Heart right ventricle (tissue), 16 donors: ENCODE measurements at regions not wholly inside any gene's neighbourhood (a gene's known extent, or its start where the extent isn't known, plus 50 kb on each side); places are given as distances from the start of the nearest gene placed in this dataset.

Experiments
- ATAC-seq, 8 donors: fragments of 200-7000 bp; cut with Tn5 transposase; one replicate each; pipeline ENCODE4 v1.9.1; 2020; ENCODE audit warnings: mild to moderate bottlenecking in 8 of 8, moderate library complexity in 8 of 8, moderate number of reproducible peaks in 1 of 8
- DNase-seq, 2 donors: peaks; one replicate each; pipeline ENCODE4 v3.0.0-alpha.2; 2020
- H3K27ac ChIP-seq, 10 donors: fragments of 200-600 bp; sonication (generic) in 2 of 10; one replicate each; pipeline versions ENCODE4 v1.5.0 to v1.8.0; 2020 to 2022; ENCODE audit warnings: mild to moderate bottlenecking in 3 of 10
- H3K27me3 ChIP-seq, 7 donors: fragments of 200-600 bp; one replicate each; pipeline ENCODE4 v1.8.0; 2021 to 2022; ENCODE audit warnings: mild to moderate bottlenecking in 2 of 7
- H3K36me3 ChIP-seq, 9 donors: fragments of 200-600 bp; sonication (generic) in 1 of 9; one replicate each; pipeline versions ENCODE4 v1.5.0 to v1.8.0; 2020 to 2022; ENCODE audit warnings: mild to moderate bottlenecking in 2 of 9
- H3K4me1 ChIP-seq, 9 donors: fragments of 200-600 bp; sonication (generic) in 1 of 9; one replicate each; pipeline versions ENCODE4 v1.5.0 to v1.8.0; 2020 to 2022; ENCODE audit warnings: mild to moderate bottlenecking in 4 of 9
- H3K4me3 ChIP-seq, 10 donors: fragments of 200-600 bp; sonication (generic) in 2 of 10; one replicate each; pipeline versions ENCODE4 v1.5.0 to v1.8.0; 2020 to 2022; ENCODE audit warnings: mild to moderate bottlenecking in 7 of 10, moderate library complexity in 2 of 10
- H3K9me3 ChIP-seq, 11 donors: fragments of 200-600 bp in 10 of 11; sonication (generic) in 2 of 11; one replicate each; pipeline versions ENCODE4 v1.5.0 to v1.8.0; 2013 to 2022; ENCODE audit warnings: mild to moderate bottlenecking in 2 of 11, control low read depth in 1 of 11, moderate library complexity in 1 of 11
- WGBS, 2 donors: extraction: QIAGEN DNeasy Blood & Tissue Kit; methylation state at CpG; one replicate each; pipeline ENCODE4 v1.1.7; 2013; ENCODE audit warnings: inconsistent platforms in 1 of 2; 5-methylcytosine and 5-hydroxymethylcytosine counted together
- intact Hi-C, 10 donors: fragments of 100-400 bp; cut with DNase I; formaldehyde crosslinking; loops; one replicate each; pipeline versions ENCODE4 v1.11.1 to v1.14.2; 2022
- TF ChIP-seq, protein P1 (sequence below), 9 donors: fragments of 200-600 bp; sonication (generic) in 2 of 9; IDR thresholded peaks; one replicate each; pipeline versions ENCODE4 v1.5.0 to v1.8.0; 2021 to 2022; ENCODE audit warnings: antibody characterized with exemption in 9 of 9, mild to moderate bottlenecking in 5 of 9, moderate library complexity in 1 of 9
- donor health status: Arrhythmogenic right ventricular cardiomyopathy.
- donor health status: ischemic (EF 13 %, LVEDD 7.1; RV severe dilation, severe dysfunction).
- donor health status: healthy with polysubstance abuse.
- donor health status: DM: no; HTN: yes; CAD: no.
- donor health status: DM: no; HTN: no; CAD: no.
- donor health status: ischemic (EF 25% LVEDD 6.9; RV normal size, moderate dysfunction).
- donor health status: ischemic (EF 25% LVEDD 5.7; RV mildly dilated, moderate dysfunction).
- donor health status: healthy.
- donor health status: DM: yes; HTN: yes; CAD: no.
- donor health status: Ischemic cardiomyopathy.
- donor health status: ischemic (EF 35%, LVEDD 5.7; RV mildly dilated, moderate dysfunction).
- donor health status: nonischemic (EF 11% LVEDD 7.7; RV severe dilation, severe dysfunction).
- donor health status: DM: yes; HTN: yes; CAD: no.
- donor health status: PGD.
- donor health status: ischemic (EF 29% LVEDD 5.4; RV normal size, mild dysfunction).
- donor health status: nonischemic (EF 23%, LVEDD 6.1; RV moderate dilation, normal function).

DNA sequence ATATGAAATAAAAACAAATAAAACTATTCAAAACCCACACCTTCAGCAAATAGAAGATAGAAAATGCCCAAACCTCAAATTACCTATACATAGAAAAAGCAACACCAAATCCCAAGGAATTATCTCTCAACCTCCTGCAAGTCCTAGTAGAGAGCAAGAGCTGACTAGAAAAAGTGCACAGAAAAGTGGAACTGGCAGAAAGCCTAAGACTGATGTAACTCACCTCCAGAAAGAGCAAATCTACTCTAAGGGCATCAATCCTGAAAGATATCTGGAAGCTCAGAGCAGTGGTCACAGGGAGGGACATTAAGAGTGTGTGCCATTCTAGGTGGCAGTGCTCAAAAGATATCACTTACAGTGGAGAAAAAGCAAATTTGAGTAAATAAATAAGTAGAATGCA, 62.1 kb upstream of the PLEKHG7 start:
- H3K27me3 ChIP-seq, result no peaks in the 10 kb centered on the region
- no peak overlapping the region for H3K27ac ChIP-seq
- H3K9me3 ChIP-seq, result peaks cover 0 to 10% (median 0%) of the 10 kb centered on the region in 11 donors
- H3K4me1 ChIP-seq, result no peaks in the 10 kb centered on the region
- no peak for DNase-seq
- intact Hi-C loops, result loop anchor here in 3 of 10 donors (10.0 kb wide), 3 partner anchors 836 to 1276 kb away; no protein-coding TSS in a partner anchor
- no peak overlapping the region for H3K4me3 ChIP-seq
- H3K36me3 ChIP-seq, result no peaks in the 10 kb centered on the region
- TF ChIP-seq, protein P1, sequence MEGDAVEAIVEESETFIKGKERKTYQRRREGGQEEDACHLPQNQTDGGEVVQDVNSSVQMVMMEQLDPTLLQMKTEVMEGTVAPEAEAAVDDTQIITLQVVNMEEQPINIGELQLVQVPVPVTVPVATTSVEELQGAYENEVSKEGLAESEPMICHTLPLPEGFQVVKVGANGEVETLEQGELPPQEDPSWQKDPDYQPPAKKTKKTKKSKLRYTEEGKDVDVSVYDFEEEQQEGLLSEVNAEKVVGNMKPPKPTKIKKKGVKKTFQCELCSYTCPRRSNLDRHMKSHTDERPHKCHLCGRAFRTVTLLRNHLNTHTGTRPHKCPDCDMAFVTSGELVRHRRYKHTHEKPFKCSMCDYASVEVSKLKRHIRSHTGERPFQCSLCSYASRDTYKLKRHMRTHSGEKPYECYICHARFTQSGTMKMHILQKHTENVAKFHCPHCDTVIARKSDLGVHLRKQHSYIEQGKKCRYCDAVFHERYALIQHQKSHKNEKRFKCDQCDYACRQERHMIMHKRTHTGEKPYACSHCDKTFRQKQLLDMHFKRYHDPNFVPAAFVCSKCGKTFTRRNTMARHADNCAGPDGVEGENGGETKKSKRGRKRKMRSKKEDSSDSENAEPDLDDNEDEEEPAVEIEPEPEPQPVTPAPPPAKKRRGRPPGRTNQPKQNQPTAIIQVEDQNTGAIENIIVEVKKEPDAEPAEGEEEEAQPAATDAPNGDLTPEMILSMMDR (IDR thresholded peaks at IDR 0.05), result no peak
- no peak for ATAC-seq

DNA sequence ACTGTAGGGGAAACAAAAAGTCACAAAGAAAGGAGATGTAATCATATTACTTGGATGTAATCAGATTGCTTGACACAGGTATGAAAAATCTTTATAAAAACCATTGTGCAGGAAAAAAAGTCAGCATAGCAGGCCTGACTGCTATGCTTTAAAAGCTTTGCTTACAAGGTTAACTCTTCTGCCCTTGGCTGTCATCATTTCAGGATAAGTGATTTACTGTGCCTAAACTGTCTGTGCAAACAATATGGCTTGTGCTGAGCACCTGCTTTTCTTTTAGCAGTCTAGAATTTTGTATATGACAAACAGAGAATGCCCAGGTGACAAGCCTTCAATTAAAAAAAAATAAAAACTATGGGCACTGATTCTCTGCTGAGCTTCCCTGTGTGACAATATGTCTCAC, 63.8 kb upstream of the PLEKHG7 start:
- no peaks in the 10 kb centered on the region for H3K36me3 ChIP-seq

DNA sequence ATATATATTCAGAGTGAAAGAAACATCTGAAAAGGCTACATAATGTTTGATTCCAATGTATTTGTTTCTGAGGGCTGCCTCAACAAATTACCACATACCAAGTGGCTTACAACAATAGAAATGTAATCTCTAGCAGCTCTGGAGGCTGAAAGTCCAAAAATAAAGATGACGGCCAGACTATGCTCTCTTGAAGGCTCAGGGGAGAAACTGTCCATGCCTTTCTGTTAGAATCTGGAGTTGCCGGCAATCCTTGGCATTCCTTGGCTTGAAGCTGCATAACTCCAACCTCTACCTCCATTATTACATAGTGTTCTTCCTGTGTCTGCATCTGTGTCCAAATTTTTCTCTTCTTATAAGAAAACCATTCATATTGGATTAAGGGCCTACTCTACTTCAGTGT, 68.1 kb upstream of the PLEKHG7 start:
- no peaks in the 10 kb centered on the region for H3K4me1 ChIP-seq
- no peaks in the 10 kb centered on the region for H3K36me3 ChIP-seq
- TF ChIP-seq, protein P1 (IDR thresholded peaks at IDR 0.05), result no peak
- intact Hi-C loops, result no loop called here
- no peaks in the 10 kb centered on the region for H3K9me3 ChIP-seq
- no peak overlapping the region for H3K27ac ChIP-seq
- H3K4me3 ChIP-seq, result no peak overlapping the region
- ATAC-seq (no peak), DNase-seq (no peak)
- 36 to 39% methylated on average over 2 of the region's 2 CpGs for WGBS, 2 donors
- H3K27me3 ChIP-seq, result no peaks in the 10 kb centered on the region

More for the DNA sequence above, 63.8 kb upstream of the PLEKHG7 start:
- intact Hi-C loops, result no loop called here
- Histone ChIP-seq H3K27ac (no peak overlapping the region), H3K9me3 (peaks cover 0 to 2% (median 0%) of the 10 kb centered on the region in 11 donors), H3K4me3 (no peak overlapping the region), H3K27me3 (no peaks in the 10 kb centered on the region), H3K4me1 (no peaks in the 10 kb centered on the region)
- DNase-seq (no peak), ATAC-seq (no peak)
- TF ChIP-seq, protein P1 (IDR thresholded peaks at IDR 0.05), result no peak

DNA sequence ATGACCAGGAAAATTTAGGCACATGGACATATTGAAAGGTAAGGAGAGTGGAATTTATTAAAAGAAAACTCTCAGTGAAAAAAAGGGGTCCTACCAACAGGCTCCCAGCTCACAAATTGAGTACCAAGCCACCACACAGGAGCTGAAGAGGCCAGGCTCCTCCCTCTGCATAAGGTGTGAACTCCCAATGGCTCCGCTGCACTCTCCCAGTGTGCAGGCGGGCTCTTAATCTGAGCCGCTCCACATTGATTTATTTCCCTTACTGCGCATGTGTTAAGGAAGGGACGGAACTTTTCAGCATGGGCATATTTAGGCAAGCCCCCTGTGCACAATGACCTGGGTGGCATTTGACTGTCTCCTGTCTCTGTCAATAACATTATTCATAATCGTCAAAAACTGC, 68.6 kb upstream of the PLEKHG7 start:
- H3K36me3 ChIP-seq, result no peaks in the 10 kb centered on the region
- DNase-seq (no peak), ATAC-seq (no peak)
- WGBS, 2 donors, result 96 to 97% methylated on average over 6 of the region's 6 CpGs
- intact Hi-C loops, result no loop called here
- TF ChIP-seq, protein P1 (IDR thresholded peaks at IDR 0.05), result no peak
- no peaks in the 10 kb centered on the region for H3K4me1 ChIP-seq
- H3K27me3 ChIP-seq, result no peaks in the 10 kb centered on the region
- H3K4me3 ChIP-seq, result no peak overlapping the region
- no peaks in the 10 kb centered on the region for H3K9me3 ChIP-seq
- H3K27ac ChIP-seq, result no peak overlapping the region

DNA sequence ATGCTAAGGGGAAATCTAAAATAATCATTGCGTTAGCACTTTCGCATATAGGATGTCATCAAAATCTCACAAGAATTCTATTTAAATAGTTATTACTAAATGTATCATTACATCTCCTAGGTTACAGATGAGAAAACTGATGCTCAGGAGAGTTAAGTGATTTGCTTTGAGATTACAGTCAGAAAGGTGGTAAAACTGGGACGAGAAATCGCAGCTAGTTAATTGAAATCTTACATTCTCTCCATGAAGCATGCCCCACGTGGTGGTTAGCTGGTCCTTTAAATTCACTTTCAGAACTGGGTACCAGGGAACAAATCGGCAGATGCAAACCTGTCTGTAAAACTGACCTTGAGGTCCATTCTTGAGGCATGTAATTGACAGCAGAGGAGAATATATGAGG, 71.8 kb upstream of the PLEKHG7 start:
- H3K27me3 ChIP-seq, result no peaks in the 10 kb centered on the region
- 91 to 92% methylated on average over 6 of the region's 6 CpGs for WGBS, 2 donors
- intact Hi-C loops, result no loop called here
- TF ChIP-seq, protein P1 (IDR thresholded peaks at IDR 0.05), result no peak
- ATAC-seq (no peak), DNase-seq (no peak)
- no peaks in the 10 kb centered on the region for H3K9me3 ChIP-seq
- H3K4me1 ChIP-seq, result no peaks in the 10 kb centered on the region
- H3K27ac ChIP-seq, result no peak overlapping the region
- H3K36me3 ChIP-seq, result no peaks in the 10 kb centered on the region
- no peak overlapping the region for H3K4me3 ChIP-seq
